Activated CD8-positive, alpha-beta memory T cell treated with anti-CD3 and anti-CD28 coated beads for 24 hours (primary cell): ENCODE measurements at regions not wholly inside any gene's neighbourhood (a gene's known extent, or its start where the extent isn't known, plus 50 kb on each side); places are given as distances from the start of the nearest gene placed in this dataset.
"Not testable (repeated sequence)": the region's sequence is repeated elsewhere in the genome, so short reads cannot be mapped to it uniquely, and the experiment has no call there.

Experiments
- DNase-seq: peaks from one replicate; pipeline ENCODE4 v3.0.0-alpha.2; 2020

GRCh38 chr3:174547801-174548435, 311.2 kb upstream of the NAALADL2 start:
- no peak for DNase-seq

- DNase-seq: no peak
Measured at GRCh38 chr3:174548841-174549623, 310.1 kb upstream of the NAALADL2 start.

GRCh38 chr3:174581558-174581957, 277.6 kb upstream of the NAALADL2 start:
- no peak for DNase-seq

GRCh38 chr3:174583396-174583795, 275.7 kb upstream of the NAALADL2 start:
- no peak for DNase-seq

- not testable (repeated sequence) for DNase-seq
Measured at GRCh38 chr3:174587137-174587536, 272.0 kb upstream of the NAALADL2 start.

GRCh38 chr3:174596447-174596982, 262.6 kb upstream of the NAALADL2 start:
- DNase-seq: no peak

GRCh38 chr3:174598885-174599439, 260.2 kb upstream of the NAALADL2 start:
- DNase-seq: no peak

GRCh38 chr3:174613173-174613572, 246.0 kb upstream of the NAALADL2 start:
- DNase-seq: no peak

- no peak for DNase-seq
Measured at GRCh38 chr3:174614036-174614435, 245.1 kb upstream of the NAALADL2 start.

GRCh38 chr3:174618368-174619080, 240.6 kb upstream of the NAALADL2 start:
- DNase-seq: no peak

GRCh38 chr3:174619239-174619638, 239.9 kb upstream of the NAALADL2 start:
- no peak for DNase-seq

GRCh38 chr3:174620138-174620537, 239.0 kb upstream of the NAALADL2 start:
- no peak for DNase-seq

GRCh38 chr3:174620855-174621472, 238.2 kb upstream of the NAALADL2 start:
- DNase-seq: no peak

- no peak for DNase-seq
Measured at GRCh38 chr3:174633342-174633741, 225.8 kb upstream of the NAALADL2 start.

- no peak for DNase-seq
Measured at GRCh38 chr3:174636451-174636850, 222.7 kb upstream of the NAALADL2 start.

- DNase-seq: no peak
Measured at GRCh38 chr3:174639406-174639805, 219.7 kb upstream of the NAALADL2 start.

- no peak for DNase-seq
Measured at GRCh38 chr3:174639970-174640369, 219.2 kb upstream of the NAALADL2 start.

GRCh38 chr3:174640932-174641331, 218.2 kb upstream of the NAALADL2 start:
- no peak for DNase-seq

- no peak for DNase-seq
Measured at GRCh38 chr3:174644287-174644686, 214.8 kb upstream of the NAALADL2 start.

GRCh38 chr3:174651951-174652350, 207.2 kb upstream of the NAALADL2 start:
- no peak for DNase-seq

GRCh38 chr3:174659511-174659910, 199.6 kb upstream of the NAALADL2 start:
- DNase-seq: no peak

- no peak for DNase-seq
Measured at GRCh38 chr3:174662653-174663052, 196.5 kb upstream of the NAALADL2 start.

- DNase-seq: no peak
Measured at GRCh38 chr3:174667386-174667785, 191.7 kb upstream of the NAALADL2 start.
